ENCODE measurements at regions not wholly inside any gene's neighbourhood (a gene's known extent, or its start where the extent isn't known, plus 50 kb on each side); places are given as distances from the start of the nearest gene placed in this dataset.
"Not testable (repeated sequence)": the region's sequence is repeated elsewhere in the genome, so short reads cannot be mapped to it uniquely, and the experiment has no call there.

- not testable (repeated sequence) for H3K9me3 ChIP-seq (ENCODE audit: control insufficient read depth, insufficient read depth, low read length); H3K9ac ChIP-seq (ENCODE audit: low read depth, low read length); H3K4me1 ChIP-seq (ENCODE audit: insufficient read depth, low read length); H3K36me3 ChIP-seq (ENCODE audit: insufficient read depth, low read length)
Measured at GRCh38 chr1:234810726-234811125, 200.7 kb upstream of the IRF2BP2 start.

GRCh38 chr1:234809854-234810245 is 199.9 kb upstream of the IRF2BP2 start:
- not testable (repeated sequence) for H3K9me3 ChIP-seq (ENCODE audit: control insufficient read depth, insufficient read depth, low read length); H3K9ac ChIP-seq (ENCODE audit: low read depth, low read length); H3K4me1 ChIP-seq (ENCODE audit: insufficient read depth, low read length); H3K36me3 ChIP-seq (ENCODE audit: insufficient read depth, low read length)

DNA sequence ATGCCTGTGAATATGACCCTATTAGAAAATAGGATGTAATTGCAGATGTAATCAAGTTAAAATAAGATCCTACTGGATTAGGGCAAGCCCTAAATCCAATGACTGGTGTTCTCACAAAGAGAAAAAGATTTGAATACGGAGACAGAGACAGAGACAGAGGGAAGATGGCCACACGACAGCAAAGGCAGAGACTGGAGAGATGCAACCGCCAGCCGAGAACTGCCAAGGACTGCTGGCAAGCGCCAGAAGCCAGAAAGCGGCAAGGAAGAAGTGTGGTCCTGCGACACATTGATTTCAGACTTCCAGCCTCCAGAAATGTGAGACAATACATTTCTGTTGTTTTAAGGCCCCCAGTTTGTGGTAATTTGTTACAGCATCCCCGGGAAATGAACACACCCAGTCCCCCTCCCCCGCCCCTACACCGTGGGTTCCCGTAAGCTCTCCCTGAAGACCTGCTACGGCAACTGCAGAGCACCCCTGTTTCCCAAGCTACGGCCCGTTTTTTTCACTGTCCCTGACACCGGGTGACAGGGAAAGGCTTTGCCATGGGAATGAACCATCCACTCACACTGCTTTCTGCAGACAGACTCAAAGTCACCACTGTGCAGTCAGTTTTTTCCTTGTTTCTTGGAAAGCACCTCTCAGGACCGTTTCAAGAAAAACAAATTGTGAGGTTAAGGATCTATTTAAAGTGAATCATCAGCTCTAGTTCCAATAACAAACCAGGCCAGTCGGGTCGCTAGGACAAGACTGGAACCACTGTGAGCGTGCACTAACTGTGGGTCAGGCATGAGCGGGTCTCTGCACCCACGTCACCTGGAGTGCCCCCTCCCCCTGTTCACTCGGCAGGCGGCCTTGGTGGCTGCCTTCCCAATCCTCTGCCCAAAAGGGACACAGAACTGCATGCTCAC is 199.2 kb upstream of the IRF2BP2 start:
- H3K9ac ChIP-seq (ENCODE audit: low read depth, low read length); H3K4me1 ChIP-seq (ENCODE audit: insufficient read depth, low read length); H3K9me3 ChIP-seq (ENCODE audit: control insufficient read depth, insufficient read depth, low read length): not testable (repeated sequence)

GRCh38 chr1:234808459-234808858 is 198.5 kb upstream of the IRF2BP2 start:
- not testable (repeated sequence) for H3K4me1 ChIP-seq (ENCODE audit: insufficient read depth, low read length); H3K9ac ChIP-seq (ENCODE audit: low read depth, low read length); H3K36me3 ChIP-seq (ENCODE audit: insufficient read depth, low read length); H3K9me3 ChIP-seq (ENCODE audit: control insufficient read depth, insufficient read depth, low read length)

More for the DNA sequence above, 199.2 kb upstream of the IRF2BP2 start:
- not testable (repeated sequence) for H3K36me3 ChIP-seq (ENCODE audit: insufficient read depth, low read length)

DNA sequence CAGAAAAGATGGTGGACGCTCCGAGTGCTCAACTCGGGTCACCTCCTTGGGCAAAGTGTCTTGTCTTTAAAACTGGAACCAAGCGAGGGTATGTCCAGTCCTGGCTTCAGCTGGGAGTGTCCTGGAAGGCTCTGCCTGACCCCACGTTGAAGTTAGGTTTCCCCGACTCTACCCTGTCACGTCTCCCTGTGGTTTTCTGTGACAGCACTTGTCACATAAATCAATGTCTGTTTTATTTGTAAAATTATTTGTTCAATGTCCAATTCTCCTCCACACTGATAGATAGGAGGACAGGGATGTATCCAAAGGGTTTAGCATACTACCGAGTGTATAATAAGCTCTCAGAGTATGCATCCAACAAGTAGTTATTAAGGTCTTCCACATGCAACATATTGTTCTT is 197.7 kb upstream of the IRF2BP2 start:
- not testable (repeated sequence) for H3K9ac ChIP-seq (ENCODE audit: low read depth, low read length); H3K9me3 ChIP-seq (ENCODE audit: control insufficient read depth, insufficient read depth, low read length); H3K36me3 ChIP-seq (ENCODE audit: insufficient read depth, low read length); H3K4me1 ChIP-seq (ENCODE audit: insufficient read depth, low read length)

DNA sequence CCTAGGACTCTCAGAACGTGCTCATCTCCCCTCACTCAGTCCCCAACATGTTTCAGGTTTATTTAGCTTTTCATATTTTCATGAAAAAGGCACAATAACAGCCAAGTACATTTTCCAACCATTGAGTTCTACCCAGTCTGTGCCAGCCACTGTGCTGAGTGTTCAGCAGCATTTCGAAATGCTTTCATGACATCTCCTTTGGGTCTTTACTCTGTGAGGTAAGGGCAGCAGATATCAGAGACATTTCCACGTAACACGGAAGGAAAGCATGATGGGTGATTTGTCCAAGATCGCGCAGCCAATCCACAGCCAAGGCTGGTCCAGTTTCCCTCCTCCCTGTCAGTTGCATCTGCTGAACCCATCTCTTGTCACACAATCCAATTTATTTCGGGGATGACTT is 192.6 kb upstream of the IRF2BP2 start:
- H3K36me3 ChIP-seq (ENCODE audit: insufficient read depth, low read length); H3K9ac ChIP-seq (ENCODE audit: low read depth, low read length); H3K4me1 ChIP-seq (ENCODE audit: insufficient read depth, low read length); H3K9me3 ChIP-seq (ENCODE audit: control insufficient read depth, insufficient read depth, low read length): not testable (repeated sequence)

GRCh38 chr1:234801636-234802035 is 191.7 kb upstream of the IRF2BP2 start:
- not testable (repeated sequence) for H3K4me1 ChIP-seq (ENCODE audit: insufficient read depth, low read length); H3K9ac ChIP-seq (ENCODE audit: low read depth, low read length); H3K36me3 ChIP-seq (ENCODE audit: insufficient read depth, low read length); H3K9me3 ChIP-seq (ENCODE audit: control insufficient read depth, insufficient read depth, low read length)

DNA sequence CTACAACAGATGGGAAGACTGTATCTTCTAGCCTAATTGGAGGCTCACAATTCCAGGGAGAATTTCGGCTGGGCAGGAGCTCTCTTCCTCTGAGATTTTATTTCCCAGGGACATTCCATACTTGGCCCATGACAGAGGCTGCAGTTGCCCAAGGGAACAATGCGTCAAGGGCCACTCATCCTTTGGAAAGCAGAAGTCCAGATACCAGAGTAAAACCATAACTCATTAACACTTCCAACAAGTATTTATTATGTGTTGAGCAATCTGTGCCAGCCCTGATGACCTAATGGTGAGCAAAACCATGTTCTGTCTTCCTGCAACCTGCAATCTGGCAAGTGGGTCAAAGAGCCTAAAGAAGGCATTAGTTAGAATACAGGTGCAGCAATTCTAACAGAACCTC is 191.2 kb upstream of the IRF2BP2 start:
- not testable (repeated sequence) for H3K9me3 ChIP-seq (ENCODE audit: control insufficient read depth, insufficient read depth, low read length); H3K36me3 ChIP-seq (ENCODE audit: insufficient read depth, low read length); H3K4me1 ChIP-seq (ENCODE audit: insufficient read depth, low read length); H3K9ac ChIP-seq (ENCODE audit: low read depth, low read length)

GRCh38 chr1:234800563-234800962 is 190.6 kb upstream of the IRF2BP2 start:
- H3K9ac ChIP-seq (ENCODE audit: low read depth, low read length); H3K36me3 ChIP-seq (ENCODE audit: insufficient read depth, low read length); H3K4me1 ChIP-seq (ENCODE audit: insufficient read depth, low read length); H3K9me3 ChIP-seq (ENCODE audit: control insufficient read depth, insufficient read depth, low read length): not testable (repeated sequence)

GRCh38 chr1:234799021-234799689 is 189.2 kb upstream of the IRF2BP2 start:
- not testable (repeated sequence) for H3K9ac ChIP-seq (ENCODE audit: low read depth, low read length); H3K36me3 ChIP-seq (ENCODE audit: insufficient read depth, low read length); H3K4me1 ChIP-seq (ENCODE audit: insufficient read depth, low read length); H3K9me3 ChIP-seq (ENCODE audit: control insufficient read depth, insufficient read depth, low read length)

DNA sequence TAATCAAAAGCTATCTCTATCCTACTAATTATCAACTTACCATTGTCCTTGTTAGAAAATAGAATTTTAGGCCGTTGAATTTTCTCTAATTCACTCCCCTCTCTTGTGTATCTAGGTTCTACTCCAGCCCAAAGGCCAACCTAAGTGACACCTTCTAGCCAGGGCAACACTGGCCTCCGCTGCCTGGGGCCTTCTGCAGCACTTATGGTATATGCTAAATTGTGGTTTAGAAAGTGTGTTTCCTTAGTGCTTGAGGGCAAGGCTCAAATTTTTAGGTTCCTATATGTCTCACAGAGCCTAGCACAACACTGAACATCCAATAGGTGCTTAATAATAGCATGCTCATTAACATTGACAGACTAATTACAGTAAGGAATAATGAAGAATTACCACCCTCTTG is 187.2 kb upstream of the IRF2BP2 start:
- H3K9ac ChIP-seq (ENCODE audit: low read depth, low read length); H3K4me1 ChIP-seq (ENCODE audit: insufficient read depth, low read length); H3K36me3 ChIP-seq (ENCODE audit: insufficient read depth, low read length); H3K9me3 ChIP-seq (ENCODE audit: control insufficient read depth, insufficient read depth, low read length): not testable (repeated sequence)

GRCh38 chr1:234796438-234796792 is 186.4 kb upstream of the IRF2BP2 start:
- H3K4me1 ChIP-seq (ENCODE audit: insufficient read depth, low read length); H3K9ac ChIP-seq (ENCODE audit: low read depth, low read length); H3K9me3 ChIP-seq (ENCODE audit: control insufficient read depth, insufficient read depth, low read length); H3K36me3 ChIP-seq (ENCODE audit: insufficient read depth, low read length): not testable (repeated sequence)

GRCh38 chr1:234795711-234796437 is 185.9 kb upstream of the IRF2BP2 start:
- not testable (repeated sequence) for H3K36me3 ChIP-seq (ENCODE audit: insufficient read depth, low read length); H3K9ac ChIP-seq (ENCODE audit: low read depth, low read length); H3K4me1 ChIP-seq (ENCODE audit: insufficient read depth, low read length); H3K9me3 ChIP-seq (ENCODE audit: control insufficient read depth, insufficient read depth, low read length)

DNA sequence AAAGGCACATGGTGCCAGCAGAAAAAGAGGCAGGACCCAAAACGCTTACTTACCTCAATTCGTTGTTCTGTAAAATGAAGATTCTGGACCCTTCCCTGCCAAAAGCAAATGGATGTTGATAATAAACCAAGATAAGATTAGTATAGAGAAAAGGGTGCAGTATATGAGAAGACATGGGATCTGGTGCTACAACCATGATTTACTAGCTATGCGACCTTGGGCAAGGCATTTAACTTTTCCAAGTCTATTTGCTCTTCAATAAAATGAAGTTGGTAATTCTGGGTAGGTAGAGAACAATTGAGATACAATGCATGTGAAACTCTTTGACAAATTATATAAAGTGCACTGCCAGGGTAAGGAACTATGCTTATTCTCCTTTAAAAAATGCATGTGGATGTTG is 185.0 kb upstream of the IRF2BP2 start:
- H3K36me3 ChIP-seq (ENCODE audit: insufficient read depth, low read length); H3K9me3 ChIP-seq (ENCODE audit: control insufficient read depth, insufficient read depth, low read length); H3K9ac ChIP-seq (ENCODE audit: low read depth, low read length); H3K4me1 ChIP-seq (ENCODE audit: insufficient read depth, low read length): not testable (repeated sequence)

- H3K9ac ChIP-seq (ENCODE audit: low read depth, low read length); H3K36me3 ChIP-seq (ENCODE audit: insufficient read depth, low read length); H3K9me3 ChIP-seq (ENCODE audit: control insufficient read depth, insufficient read depth, low read length); H3K4me1 ChIP-seq (ENCODE audit: insufficient read depth, low read length): not testable (repeated sequence)
Measured at GRCh38 chr1:234794452-234794851, 184.5 kb upstream of the IRF2BP2 start.
